CD4-positive, alpha-beta T cell treated with Interleukin-17A for 4 hours (primary cell): ENCODE measurements at regions not wholly inside any gene's neighbourhood (a gene's known extent, or its start where the extent isn't known, plus 50 kb on each side); places are given as distances from the start of the nearest gene placed in this dataset.
"Not testable (repeated sequence)": the region's sequence is repeated elsewhere in the genome, so short reads cannot be mapped to it uniquely, and the experiment has no call there.

Experiments used
- DNase-seq: peaks from one replicate; pipeline ENCODE4 v3.0.0-alpha.2; 2020; ENCODE audit warnings: mixed read lengths

DNA sequence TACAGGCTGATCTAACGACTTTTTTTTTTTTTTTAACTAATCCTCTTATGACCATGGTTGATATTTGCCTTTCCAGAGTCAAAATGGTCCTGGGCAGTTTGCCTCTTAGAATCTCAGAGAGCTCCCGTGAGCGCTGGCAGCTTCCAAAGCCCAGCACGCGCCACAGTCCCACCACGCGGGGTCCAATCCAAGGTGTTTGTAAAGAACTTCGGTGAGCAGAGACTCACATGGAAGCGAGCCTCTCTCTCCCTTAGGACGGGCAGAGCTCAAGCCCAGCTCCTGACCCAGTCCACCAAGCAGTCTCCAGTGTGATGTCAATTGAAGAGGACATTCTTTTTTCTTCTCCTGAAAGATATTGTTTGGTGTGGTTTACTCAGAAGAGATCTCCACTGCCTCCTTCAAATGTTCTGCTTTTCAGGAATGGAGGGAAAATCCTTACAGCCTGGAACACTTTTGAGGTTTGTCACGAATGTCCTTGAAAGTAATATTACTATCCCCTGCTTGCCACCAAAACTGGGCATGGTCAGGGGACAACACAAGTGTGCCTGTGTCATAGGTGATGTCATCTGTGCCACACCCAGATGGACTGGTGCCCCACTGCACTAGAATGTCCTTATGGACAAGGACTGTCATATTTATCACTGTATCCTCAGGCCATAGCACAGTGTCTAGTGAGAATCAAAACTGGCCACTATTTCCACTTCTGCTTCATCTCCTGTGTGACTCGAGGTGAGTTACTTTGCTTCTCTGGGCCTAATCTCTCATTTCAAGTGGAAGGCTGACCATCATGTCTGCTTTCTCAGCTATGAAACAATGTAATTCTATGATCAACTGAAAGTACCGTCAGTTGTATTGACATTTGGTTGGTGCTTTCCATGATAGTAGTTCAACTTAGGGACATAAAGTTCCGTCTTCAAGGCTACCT, 97.4 kb upstream of the EDEM3 start:
- DNase-seq = no peak

DNA sequence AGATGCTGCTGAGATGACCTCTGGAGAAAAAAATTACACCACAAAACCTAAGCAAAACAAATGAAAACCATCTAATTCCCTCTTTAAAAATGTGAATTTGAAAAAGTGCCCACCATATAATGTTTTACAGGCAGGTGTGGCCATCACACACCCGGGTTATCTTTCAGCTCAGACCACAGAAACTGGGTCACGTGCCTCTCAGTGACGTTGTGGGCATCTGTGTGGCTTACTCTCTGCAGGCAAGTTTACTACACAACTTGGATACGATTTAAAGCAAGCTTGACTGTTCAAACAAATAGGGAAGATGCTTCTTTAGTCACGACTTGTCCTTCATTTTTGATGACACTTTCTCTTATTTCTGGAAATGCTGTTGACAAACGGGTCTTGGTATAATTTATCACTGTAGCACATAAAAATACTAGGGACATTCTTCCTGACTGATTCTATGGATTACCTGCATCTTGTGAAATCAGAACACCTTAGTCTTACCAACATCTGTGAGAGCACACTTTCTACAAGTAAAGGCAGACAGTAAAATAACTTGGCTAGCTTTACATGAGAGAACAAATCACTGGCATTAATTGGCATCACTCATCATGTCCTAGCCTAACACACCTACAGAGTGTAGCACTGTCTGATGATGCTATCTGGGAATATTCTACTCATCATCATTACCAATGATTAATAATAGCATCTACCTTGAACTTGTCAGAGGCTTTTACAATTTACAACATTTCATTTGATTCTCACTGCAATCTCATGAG, 89.3 kb upstream of the EDEM3 start:
- DNase-seq = peak; percentile 46

GRCh38 chr1:184840596-184840995, 85.9 kb upstream of the EDEM3 start:
- DNase-seq = no peak

DNA sequence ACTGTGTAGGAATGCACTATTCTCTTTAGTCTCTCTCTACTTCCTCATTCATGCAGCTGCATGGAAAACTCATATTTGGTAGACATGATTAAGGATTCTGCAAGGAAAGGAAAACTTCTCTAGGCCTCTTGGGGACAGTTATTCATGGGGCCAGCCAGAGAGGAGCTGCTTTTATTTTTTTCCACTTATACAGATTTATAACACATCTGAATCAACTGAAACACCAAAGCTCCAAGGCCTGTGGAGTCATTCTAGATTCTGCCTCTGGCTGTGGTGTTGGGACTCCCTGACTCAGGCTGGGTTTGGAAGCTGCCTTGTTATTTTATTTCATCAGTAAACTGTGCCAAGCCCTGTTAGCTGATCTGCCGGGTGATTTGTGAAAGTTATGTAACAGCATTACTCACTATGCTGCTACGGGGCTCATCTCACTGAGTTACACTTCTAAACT, 83.9 kb upstream of the EDEM3 start:
- DNase-seq = peak; percentile 27

DNA sequence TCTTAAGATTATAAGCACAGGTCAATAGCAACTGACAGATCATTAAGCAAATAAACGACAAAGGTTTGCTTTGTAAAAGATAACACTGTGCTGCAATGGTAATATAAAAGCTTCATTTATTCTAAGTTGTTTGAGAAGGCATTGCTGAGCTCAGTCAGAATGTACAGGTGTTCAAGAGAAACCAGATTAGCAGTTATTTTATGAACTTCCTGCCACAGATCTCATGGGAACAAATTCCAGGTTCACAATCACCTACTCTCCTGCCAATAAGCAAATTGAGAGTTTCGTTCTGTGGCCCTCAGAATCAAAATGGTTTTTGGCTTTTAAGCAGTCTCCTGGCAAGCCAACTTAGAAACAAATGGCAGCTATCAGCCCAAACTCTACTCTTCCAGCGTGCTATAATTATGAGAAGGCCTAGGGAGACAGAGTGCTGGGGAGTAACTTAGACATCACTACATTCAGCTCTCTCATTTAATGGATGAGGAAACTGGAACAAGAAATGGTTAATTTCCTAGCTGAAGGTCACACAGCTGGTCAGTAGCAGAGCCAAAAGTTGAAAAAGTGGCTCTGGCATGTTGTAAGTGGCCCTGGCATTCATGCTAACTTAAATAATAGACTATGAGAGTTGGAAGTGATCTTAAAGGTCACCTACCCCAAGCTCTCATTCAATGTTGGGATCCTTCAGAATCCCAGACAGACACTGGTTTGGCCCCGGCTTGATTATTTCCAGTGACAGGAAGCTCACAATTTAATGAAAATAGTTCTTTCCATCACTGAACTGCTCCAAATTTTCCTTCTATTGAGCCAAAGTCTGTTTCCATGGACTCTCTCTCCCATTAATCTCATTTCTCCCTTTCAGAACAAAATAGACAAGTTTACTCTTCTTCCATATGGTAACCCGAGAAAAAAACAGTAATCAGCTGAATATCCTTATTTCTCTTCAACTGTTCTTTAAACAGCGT, 82.6 kb upstream of the EDEM3 start:
- no peak for DNase-seq

DNA sequence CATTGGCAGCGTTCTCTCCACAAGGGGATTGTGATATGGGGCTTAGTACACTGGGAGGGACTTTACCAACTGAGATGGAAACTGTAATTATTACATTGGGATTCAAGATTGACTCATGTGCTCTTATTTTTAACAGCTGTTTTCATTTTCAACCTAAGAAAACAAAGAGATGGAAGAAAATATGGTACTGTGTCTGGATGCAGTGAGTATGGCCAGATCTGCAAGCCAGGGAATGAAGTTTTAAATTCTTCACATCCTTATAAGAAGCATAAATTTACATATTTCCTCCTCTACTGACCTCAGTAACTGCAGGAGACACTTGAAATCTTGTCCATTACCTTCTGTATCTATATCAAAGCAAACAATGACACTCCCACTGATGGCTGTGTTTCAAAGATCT, 81.5 kb upstream of the EDEM3 start:
- no peak for DNase-seq

DNA sequence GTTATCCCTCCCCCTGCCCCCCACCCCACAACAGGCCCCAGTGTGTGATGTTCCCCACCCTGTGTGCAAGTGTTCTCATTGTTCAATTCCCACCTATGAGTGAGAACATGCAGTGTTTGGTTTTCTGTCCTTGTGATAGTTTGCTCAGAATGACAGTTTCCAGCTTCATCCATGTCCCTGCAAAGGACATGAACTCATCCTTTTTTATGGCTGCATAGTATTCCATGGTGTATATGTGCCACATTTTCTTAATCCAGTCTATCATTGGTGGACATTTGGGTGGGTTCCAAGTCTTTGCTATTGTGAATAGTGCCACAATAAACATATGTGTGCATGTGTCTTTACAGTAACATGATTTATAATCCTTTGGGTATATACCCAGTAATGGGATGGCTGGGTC, 79.3 kb upstream of the EDEM3 start:
- not testable (repeated sequence) for DNase-seq

- DNase-seq = no peak
Measured at GRCh38 chr1:184832517-184832916, 77.9 kb upstream of the EDEM3 start.

- DNase-seq = not testable (repeated sequence)
Measured at GRCh38 chr1:184829496-184829895, 74.8 kb upstream of the EDEM3 start.

GRCh38 chr1:184828369-184828717, 73.7 kb upstream of the EDEM3 start:
- no peak for DNase-seq

DNA sequence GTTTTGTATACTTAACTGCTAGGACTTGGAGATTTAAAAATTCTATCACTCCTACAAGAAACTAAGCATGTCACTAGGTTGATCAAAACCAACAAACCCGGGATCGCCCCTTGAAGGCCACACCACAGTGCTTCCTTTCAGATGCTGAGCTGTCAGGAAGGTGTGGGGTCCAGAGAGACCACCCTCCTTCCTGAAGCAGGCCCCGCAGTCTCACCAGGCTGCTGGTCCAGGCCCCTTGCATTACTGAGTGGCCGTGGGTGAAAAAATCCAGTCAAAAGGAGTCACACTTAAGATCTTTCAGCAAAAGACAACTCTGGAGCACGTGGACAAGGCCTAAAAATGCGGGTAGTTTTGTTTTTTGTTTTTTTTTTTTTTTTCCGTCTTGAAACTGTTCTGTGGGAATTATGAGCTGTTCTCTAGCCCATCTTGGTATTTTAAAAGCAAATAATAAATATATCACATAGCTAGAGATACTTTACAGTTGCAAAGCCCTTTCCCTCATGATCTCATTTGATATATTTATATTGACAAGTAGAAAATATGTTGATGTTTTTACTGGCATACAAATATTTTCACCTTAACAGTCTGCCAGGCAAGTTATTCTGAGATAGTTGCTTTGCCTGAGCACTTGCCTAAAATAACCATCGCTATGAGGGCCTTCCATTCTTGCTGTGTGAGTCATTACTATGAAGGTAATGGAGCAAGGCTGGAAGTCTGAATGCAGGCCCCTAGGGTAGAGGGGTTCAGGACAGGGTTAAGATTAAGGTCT, 73.1 kb upstream of the EDEM3 start:
- no peak for DNase-seq

DNA sequence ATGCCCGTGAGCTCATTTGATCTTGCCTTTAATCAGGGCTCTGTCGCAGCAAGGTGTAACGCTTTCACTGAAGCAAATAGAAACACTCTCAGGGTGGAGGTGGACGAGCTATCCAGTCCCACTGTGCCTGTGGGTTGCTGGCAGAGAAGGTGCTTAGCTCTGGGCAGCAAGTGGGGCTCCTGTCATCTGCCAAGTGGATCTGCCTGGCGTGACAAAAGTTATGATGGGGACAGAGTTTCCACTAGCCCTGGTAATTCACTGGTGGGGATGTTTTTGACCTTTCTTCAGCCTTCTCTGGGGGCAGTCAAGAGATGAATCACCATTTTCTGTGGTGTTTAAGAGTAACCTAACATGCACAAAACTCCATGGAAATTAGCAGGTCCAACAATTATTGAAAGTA, 71.3 kb upstream of the EDEM3 start:
- DNase-seq = no peak

- no peak for DNase-seq
Measured at GRCh38 chr1:184825571-184825970, 70.9 kb upstream of the EDEM3 start.

GRCh38 chr1:184824691-184825323, 70.1 kb upstream of the EDEM3 start:
- no peak for DNase-seq

DNA sequence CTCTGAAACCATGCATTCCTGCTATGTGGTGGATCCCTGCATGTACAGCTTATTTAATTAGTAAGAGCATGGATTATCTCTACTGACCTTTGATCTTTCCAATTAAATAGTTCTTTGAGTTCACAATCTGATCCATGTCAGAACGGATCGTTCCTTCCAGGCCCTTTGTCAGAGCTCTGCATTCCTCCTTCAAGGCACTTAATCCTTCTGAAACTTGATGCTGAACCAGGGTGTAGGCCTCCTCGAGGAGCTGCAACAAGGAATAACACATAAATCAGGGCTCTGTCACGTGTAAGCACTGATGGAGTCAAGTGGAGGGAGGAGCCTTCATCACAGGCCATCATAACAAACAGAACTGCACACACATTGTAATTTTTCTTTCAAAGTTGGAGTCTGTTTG, 68.4 kb upstream of the EDEM3 start:
- no peak for DNase-seq

DNA sequence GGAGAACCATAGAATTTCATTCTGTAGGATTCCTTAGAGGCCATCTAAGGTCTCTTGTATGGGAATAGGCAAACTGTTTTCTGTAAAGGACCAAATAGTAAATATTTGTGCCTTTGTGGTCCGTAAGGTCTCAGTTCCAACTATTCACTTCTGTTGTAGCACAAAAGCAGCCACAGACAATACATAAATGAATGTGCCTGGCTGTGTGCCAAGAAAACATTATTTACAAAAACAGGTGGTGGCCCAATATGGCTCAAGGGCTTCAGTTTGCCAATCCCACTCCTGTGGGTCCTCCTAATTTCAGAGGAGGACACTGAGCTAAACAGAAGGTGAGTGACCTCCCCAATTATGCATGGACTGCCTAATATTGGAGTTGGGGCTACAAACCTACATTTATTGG, 67.6 kb upstream of the EDEM3 start:
- DNase-seq = no peak

- DNase-seq = no peak
Measured at GRCh38 chr1:184821658-184822057, 67.0 kb upstream of the EDEM3 start.

- no peak for DNase-seq
Measured at GRCh38 chr1:184820956-184821355, 66.3 kb upstream of the EDEM3 start.

GRCh38 chr1:184820218-184820750, 65.6 kb upstream of the EDEM3 start:
- no peak for DNase-seq

DNA sequence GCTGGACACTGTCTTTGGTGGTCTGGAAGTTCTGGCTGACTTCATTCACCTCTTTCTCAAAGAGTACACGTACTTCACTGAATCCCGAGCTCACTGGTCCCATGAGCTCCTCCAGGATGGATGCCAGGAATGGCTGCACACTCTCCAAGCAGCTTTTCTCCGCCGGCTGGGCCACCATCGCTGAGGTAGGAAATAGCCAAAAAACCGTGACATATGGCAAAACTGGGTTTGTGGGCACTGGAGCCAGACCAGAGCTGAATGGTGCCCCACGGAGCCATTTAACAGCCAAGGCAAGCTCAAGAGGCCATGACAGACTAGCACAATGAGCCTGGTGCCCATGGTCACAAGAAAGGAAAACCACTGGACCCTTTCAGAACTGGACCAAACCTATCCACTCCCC, 64.0 kb upstream of the EDEM3 start:
- DNase-seq = no peak

DNA sequence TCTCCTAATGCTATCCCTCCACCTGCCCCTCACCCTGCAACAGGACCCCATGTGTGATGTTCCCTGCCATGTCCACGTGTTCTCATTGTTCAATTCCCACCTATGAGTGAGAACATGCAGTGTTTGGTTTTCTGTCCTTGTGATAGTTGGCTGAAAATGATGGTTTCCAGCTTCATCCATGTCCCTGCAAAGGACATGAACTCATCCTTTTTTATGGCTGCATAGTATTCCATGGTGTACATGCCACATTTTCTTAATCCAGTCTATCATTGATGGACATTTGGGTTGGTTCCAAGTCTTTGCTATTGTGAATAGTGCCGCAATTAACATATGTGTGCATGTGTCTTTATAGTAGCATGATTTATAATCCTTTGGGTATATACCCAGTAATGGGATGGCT, 62.3 kb upstream of the EDEM3 start:
- not testable (repeated sequence) for DNase-seq
